A549 (cell line): ENCODE measurements at regions not wholly inside any gene's neighbourhood (a gene's known extent, or its start where the extent isn't known, plus 50 kb on each side); places are given as distances from the start of the nearest gene placed in this dataset.

ENCODE experiments used
- ATAC-seq, 2 experiments: fragments of 200-7000 bp in 1 of 2; fragments of >200 bp in 1 of 2; cut with Nextera tagmentation in 1 of 2; cut with Tn5 transposase in 1 of 2; 3 replicates each; pipeline versions ENCODE4 v1.8.0 to v1.9.1; 2018 to 2020; ENCODE audit warnings: mild to moderate bottlenecking in 1 of 2, moderate library complexity in 1 of 2
- CTCF ChIA-PET: fragments of 300-600 bp; sonication (Branson Sonifier 250); formaldehyde crosslinking; extraction: SDS; loops from one replicate; lab custom pipeline; 2021; ENCODE audit warnings: antibody characterized with exemption, inconsistent platforms; lab: Yijun Ruan, JAX
- POLR2A ChIA-PET: fragments of 350-600 bp; formaldehyde crosslinking; extraction: SDS; loops from one replicate; lab custom pipeline; 2021; ENCODE audit warnings: antibody characterized with exemption, inconsistent platforms; lab: Yijun Ruan, JAX
- DNase-seq, 2 experiments: peaks; one replicate each; pipeline versions ENCODE4 v3.0.0 to v3.0.0-alpha.2; 2011 to 2016; ENCODE audit warnings: low read depth in 1 of 2, low spot score in 1 of 2
- FAIRE-seq: peaks from 2 replicates; lab custom pipeline; 2011; peaks lifted over from hg19 to GRCh38; lab: Jason Lieb, UNC
- H3K27ac ChIP-seq, 2 experiments: fragments of >200 bp; sonication (Bioruptor Twin); formaldehyde crosslinking; 3 replicates each; pipeline ENCODE4 v1.5.1; 2016 to 2017
- H3K4me1 ChIP-seq: fragments of >200 bp; sonication (Bioruptor Twin); formaldehyde crosslinking; 3 replicates; pipeline ENCODE4 v1.6.1; 2016
- H3K4me2 ChIP-seq: fragments of >200 bp; sonication (Bioruptor Twin); formaldehyde crosslinking; 3 replicates; pipeline ENCODE4 v1.6.1; 2016
- H3K4me3 ChIP-seq: fragments of >200 bp; sonication (Bioruptor Twin); formaldehyde crosslinking; 3 replicates; pipeline ENCODE4 v1.5.1; 2016
- H3K9me3 ChIP-seq: fragments of >200 bp; sonication (Bioruptor Twin); formaldehyde crosslinking; 3 replicates; pipeline ENCODE4 v1.6.1; 2016
- CHD4 ChIP-seq: fragments of 200-600 bp; sonication (generic); IDR thresholded peaks from 2 replicates; pipeline ENCODE4 v1.6.1; 2016; ENCODE audit warnings: antibody characterized with exemption, mild to moderate bottlenecking, borderline replicate concordance
- FOSB ChIP-seq: fragments of 250-450 bp; sonication (Bioruptor Pico); IDR thresholded peaks from 2 replicates; pipeline ENCODE4 v1.5.0; 2020; ENCODE audit warnings: mild to moderate bottlenecking, moderate library complexity
- FOSL2 ChIP-seq, 2 experiments: fragments of 450-650 bp in 1 of 2; fragments of >200 bp in 1 of 2; sonication (Bioruptor Twin) in 1 of 2; formaldehyde crosslinking; IDR thresholded peaks; 2 replicates each; pipeline versions ENCODE4 v1.5.0 to v1.6.1; 2016 to 2020; ENCODE audit warnings: mild to moderate bottlenecking in 1 of 2, moderate library complexity in 1 of 2
- JUN ChIP-seq, 2 experiments: fragments of >200 bp; sonication (Bioruptor Twin); formaldehyde crosslinking; IDR thresholded peaks; 2 replicates in 1 of 2; 3 replicates in 1 of 2; pipeline ENCODE4 v1.6.1; 2016 to 2017
- MAZ ChIP-seq: fragments of 150-350 bp; IDR thresholded peaks from 2 replicates; pipeline ENCODE4 v1.6.1; 2014; ENCODE audit warnings: antibody characterized with exemption, low read depth, low read length, borderline replicate concordance
- NFE2L2 ChIP-seq: fragments of 150-350 bp; conservative IDR thresholded peaks from 2 replicates; pipeline ENCODE4 v1.6.1; 2014; ENCODE audit warnings: low read length
- RCOR1 ChIP-seq: fragments of 150-350 bp; IDR thresholded peaks from 2 replicates; pipeline ENCODE4 v1.6.1; 2014; ENCODE audit warnings: antibody characterized with exemption, low read length, low read depth
- SREBF2 ChIP-seq: fragments of 450-650 bp; IDR thresholded peaks from 2 replicates; pipeline ENCODE4 v1.6.1; 2014; ENCODE audit warnings: mild to moderate bottlenecking, moderate library complexity
- TFCP2L1 ChIP-seq: fragments of 250-450 bp; sonication (Bioruptor Pico); IDR thresholded peaks from 2 replicates; pipeline ENCODE4 v1.5.0; 2021; ENCODE audit warnings: mild to moderate bottlenecking
- ZNF302 ChIP-seq: fragments of 250-450 bp; sonication (Bioruptor Pico); IDR thresholded peaks from 2 replicates; pipeline ENCODE4 v1.9.0; 2021; ENCODE audit warnings: inconsistent platforms, mild to moderate bottlenecking, moderate library complexity
- WGBS: methylation state at CpG from one replicate; pipeline ENCODE4 v1.1.6; 2017; ENCODE audit errors: missing lambda C conversion rate; 5-methylcytosine and 5-hydroxymethylcytosine counted together
- TF ChIP-seq, protein P1 (sequence below): fragments of >200 bp; sonication (Bioruptor Twin); formaldehyde crosslinking; IDR thresholded peaks from 2 replicates; pipeline ENCODE4 v1.6.1; 2016
- TF ChIP-seq, protein P2 (sequence below): fragments of 250-450 bp; sonication (Bioruptor Pico); IDR thresholded peaks from 2 replicates; pipeline ENCODE4 v1.5.0; 2020; ENCODE audit warnings: low read depth, mild to moderate bottlenecking, moderate library complexity
- TF ChIP-seq, protein P3 (sequence below): IDR thresholded peaks from 2 replicates; pipeline ENCODE4 v1.6.1; 2012; ENCODE audit warnings: low read depth, borderline replicate concordance
- TF ChIP-seq, protein P4 (sequence below): IDR thresholded peaks from 2 replicates; pipeline ENCODE4 v1.6.1; 2012
- TF ChIP-seq, protein P5 (sequence below): IDR thresholded peaks from 2 replicates; pipeline ENCODE4 v1.6.1; 2012

DNA sequence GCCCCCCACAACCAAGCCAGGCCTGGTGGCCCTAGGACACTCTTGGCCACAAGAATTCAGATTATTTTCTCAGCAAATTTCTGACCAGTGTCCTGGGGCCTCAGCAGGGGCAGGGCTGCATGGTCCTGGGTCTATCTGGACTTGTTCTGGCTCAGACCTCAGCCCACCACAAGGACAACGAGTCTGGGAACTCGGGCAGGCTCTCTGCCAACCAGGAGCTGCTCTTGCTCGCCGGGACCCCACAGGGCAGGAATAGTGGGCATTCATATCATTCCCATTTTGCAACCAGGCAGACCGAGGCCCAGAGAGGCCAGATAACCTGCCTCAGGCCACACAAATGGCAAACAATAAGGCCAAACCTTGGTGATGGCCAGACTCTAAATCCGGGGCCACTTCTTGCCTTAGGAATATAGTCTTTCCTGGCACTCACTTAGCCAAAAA, 75.4 kb upstream of the WNT7B start:
- ChIA-PET POLR2A (interaction anchor here (2.4 to 4.4 kb wide), 2 partner anchors 16 to 17 kb away, joined by 17 to 39 read pairs; no protein-coding TSS in a partner anchor), CTCF (interaction anchor here (1.0 to 8.1 kb wide), 5 partner anchors 16 to 58 kb away, joined by 3 to 48 read pairs (median 7); no protein-coding TSS in a partner anchor)
- peak overlapping the region; percentile 92 for H3K4me2 ChIP-seq
- H3K4me1 ChIP-seq: peaks cover 33% of the 10 kb centered on the region
- no peak for DNase-seq
- no peak for FAIRE-seq
- no peak for ATAC-seq
- no peaks in the 10 kb centered on the region for H3K9me3 ChIP-seq
- TF ChIP-seq CHD4 (no peak), FOSB (CRISPR knock-in tag) (no peak), RCOR1 (no peak), FOSL2 (IDR thresholded peaks at IDR 0.05) (no peak), FOSL2 (CRISPR knock-in tag; IDR thresholded peaks at IDR 0.05) (no peak), MAZ (no peak), JUN (IDR thresholded peaks at IDR 0.05) (no peak), TFCP2L1 (CRISPR knock-in tag) (no peak)
- TF ChIP-seq, protein P1, sequence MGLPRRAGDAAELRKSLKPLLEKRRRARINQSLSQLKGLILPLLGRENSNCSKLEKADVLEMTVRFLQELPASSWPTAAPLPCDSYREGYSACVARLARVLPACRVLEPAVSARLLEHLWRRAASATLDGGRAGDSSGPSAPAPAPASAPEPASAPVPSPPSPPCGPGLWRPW: no peak
- TF ChIP-seq, protein P2, sequence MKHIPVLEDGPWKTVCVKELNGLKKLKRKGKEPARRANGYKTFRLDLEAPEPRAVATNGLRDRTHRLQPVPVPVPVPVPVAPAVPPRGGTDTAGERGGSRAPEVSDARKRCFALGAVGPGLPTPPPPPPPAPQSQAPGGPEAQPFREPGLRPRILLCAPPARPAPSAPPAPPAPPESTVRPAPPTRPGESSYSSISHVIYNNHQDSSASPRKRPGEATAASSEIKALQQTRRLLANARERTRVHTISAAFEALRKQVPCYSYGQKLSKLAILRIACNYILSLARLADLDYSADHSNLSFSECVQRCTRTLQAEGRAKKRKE (CRISPR knock-in tag): no peak
- no peak overlapping the region for H3K4me3 ChIP-seq
- peak overlapping the region; percentile 99 for H3K27ac ChIP-seq
- WGBS: 75% methylated on average over 6 of the region's 6 CpGs

DNA sequence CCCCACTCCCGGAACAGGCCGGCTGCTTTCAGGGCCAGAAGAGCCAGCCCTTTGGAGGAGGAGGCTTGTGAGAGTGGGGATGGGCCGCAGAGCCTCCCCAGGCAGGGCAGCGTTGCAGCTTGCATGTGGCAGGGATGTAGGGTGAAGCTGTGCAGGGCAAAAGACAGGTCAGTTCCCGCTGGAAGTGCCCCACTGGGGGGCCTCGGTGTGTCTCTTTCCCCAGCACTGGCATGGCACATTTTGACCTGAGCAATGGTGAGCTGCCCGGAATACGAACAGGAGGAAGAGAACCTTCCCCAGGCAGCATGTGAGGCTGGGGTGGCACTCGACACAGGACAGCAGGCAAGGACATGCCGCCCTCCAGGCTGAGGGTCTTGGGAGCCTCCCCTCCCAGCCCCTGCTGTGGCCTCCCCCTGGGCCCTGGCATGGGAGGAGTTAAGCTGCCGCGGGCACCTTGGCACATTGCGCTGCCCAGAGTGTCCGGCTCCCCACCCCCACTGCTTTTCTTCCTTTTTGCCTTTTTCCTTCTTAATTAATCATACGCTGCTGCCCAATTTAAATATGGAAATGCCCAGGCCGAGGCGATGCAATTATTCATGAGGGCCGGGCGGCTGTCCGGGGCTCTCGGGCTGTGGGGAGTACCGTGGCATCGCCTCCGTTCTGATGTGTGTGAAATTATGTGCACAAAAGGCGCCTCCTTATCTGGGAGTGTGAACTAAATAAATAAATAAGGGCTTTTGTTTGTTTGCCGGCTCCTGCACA, 76.0 kb upstream of the WNT7B start:
- peak overlapping the region; percentile 92 for H3K4me2 ChIP-seq
- 3% methylated on average over 21 of the region's 26 CpGs for WGBS
- ATAC-seq: peak; percentile 41 to 69
- ChIA-PET POLR2A (interaction anchor here (0.7 to 4.4 kb wide), 7 partner anchors 14 to 39 kb away, joined by 3 to 39 read pairs (median 3); no protein-coding TSS in a partner anchor), CTCF (interaction anchor here (1.4 to 8.1 kb wide), 5 partner anchors 17 to 64 kb away, joined by 4 to 48 read pairs (median 7); no protein-coding TSS in a partner anchor)
- no peak for FAIRE-seq
- H3K4me1 ChIP-seq: peaks cover 39% of the 10 kb centered on the region
- DNase-seq: no peak
- no peaks in the 10 kb centered on the region for H3K9me3 ChIP-seq
- peak overlapping the region; percentile 61 for H3K4me3 ChIP-seq
- peak overlapping the region; percentile 99 for H3K27ac ChIP-seq
- no peak for TF ChIP-seq NFE2L2
- TF ChIP-seq, protein P3, sequence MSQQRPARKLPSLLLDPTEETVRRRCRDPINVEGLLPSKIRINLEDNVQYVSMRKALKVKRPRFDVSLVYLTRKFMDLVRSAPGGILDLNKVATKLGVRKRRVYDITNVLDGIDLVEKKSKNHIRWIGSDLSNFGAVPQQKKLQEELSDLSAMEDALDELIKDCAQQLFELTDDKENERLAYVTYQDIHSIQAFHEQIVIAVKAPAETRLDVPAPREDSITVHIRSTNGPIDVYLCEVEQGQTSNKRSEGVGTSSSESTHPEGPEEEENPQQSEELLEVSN: 0 out of 2 replicates have a peak, but pooled peaks have one; percentile 20
- peak in 1 of 2 experiments; percentile 17; a peak in 1 of 5 replicates for TF ChIP-seq JUN (IDR thresholded peaks at IDR 0.05)
- TF ChIP-seq SREBF2: no peak
- TF ChIP-seq, protein P4, sequence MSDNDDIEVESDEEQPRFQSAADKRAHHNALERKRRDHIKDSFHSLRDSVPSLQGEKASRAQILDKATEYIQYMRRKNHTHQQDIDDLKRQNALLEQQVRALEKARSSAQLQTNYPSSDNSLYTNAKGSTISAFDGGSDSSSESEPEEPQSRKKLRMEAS: peak; percentile 11; the same call in 1 of the 2 replicates
- TF ChIP-seq, protein P5, sequence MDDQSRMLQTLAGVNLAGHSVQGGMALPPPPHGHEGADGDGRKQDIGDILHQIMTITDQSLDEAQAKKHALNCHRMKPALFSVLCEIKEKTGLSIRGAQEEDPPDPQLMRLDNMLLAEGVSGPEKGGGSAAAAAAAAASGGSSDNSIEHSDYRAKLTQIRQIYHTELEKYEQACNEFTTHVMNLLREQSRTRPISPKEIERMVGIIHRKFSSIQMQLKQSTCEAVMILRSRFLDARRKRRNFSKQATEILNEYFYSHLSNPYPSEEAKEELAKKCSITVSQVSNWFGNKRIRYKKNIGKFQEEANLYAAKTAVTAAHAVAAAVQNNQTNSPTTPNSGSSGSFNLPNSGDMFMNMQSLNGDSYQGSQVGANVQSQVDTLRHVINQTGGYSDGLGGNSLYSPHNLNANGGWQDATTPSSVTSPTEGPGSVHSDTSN: no peak
- no peak for TF ChIP-seq ZNF302 (CRISPR knock-in tag)
- TF ChIP-seq, protein P2 (CRISPR knock-in tag): no peak
